GM20000 (cell line): ENCODE measurements at regions not wholly inside any gene's neighbourhood (a gene's known extent, or its start where the extent isn't known, plus 50 kb on each side); places are given as distances from the start of the nearest gene placed in this dataset.
A peak's percentile ranks its signal among the peaks of the same experiment; 100 is the strongest.

ENCODE experiments used
- DNase-seq: peaks from one replicate; pipeline ENCODE4 v3.0.0; 2012; ENCODE audit warnings: low spot score
- TF ChIP-seq, protein P1 (sequence below): IDR thresholded peaks from 2 replicates; pipeline ENCODE4 v1.5.1; 2012; ENCODE audit warnings: mild to moderate bottlenecking, control low read depth; ENCODE audit errors: extremely low read depth, missing control alignments

GRCh38 chrX:23540532-23540931, 126.8 kb upstream of the PRDX4 start:
- DNase-seq = no peak
- TF ChIP-seq, protein P1, sequence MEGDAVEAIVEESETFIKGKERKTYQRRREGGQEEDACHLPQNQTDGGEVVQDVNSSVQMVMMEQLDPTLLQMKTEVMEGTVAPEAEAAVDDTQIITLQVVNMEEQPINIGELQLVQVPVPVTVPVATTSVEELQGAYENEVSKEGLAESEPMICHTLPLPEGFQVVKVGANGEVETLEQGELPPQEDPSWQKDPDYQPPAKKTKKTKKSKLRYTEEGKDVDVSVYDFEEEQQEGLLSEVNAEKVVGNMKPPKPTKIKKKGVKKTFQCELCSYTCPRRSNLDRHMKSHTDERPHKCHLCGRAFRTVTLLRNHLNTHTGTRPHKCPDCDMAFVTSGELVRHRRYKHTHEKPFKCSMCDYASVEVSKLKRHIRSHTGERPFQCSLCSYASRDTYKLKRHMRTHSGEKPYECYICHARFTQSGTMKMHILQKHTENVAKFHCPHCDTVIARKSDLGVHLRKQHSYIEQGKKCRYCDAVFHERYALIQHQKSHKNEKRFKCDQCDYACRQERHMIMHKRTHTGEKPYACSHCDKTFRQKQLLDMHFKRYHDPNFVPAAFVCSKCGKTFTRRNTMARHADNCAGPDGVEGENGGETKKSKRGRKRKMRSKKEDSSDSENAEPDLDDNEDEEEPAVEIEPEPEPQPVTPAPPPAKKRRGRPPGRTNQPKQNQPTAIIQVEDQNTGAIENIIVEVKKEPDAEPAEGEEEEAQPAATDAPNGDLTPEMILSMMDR = no peak

DNA sequence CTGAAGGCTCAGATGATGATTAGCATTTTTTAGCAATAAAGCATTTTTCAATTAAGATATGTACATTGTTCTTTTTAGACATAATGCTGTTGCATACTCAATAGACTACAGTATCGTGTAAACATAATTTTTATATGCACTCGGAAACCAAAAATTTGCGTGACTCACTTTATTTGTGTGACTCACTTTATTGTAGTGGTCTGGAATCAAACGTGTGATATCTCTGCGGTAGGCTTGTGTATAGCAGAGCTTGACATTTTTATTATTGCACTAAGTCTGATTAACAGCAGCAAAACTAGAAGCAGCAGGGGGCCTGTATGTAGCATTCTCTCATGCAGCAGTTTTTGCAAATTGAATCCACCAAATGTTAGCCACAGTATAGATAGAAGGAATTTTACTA, 119.1 kb upstream of the PRDX4 start:
- TF ChIP-seq, protein P1 = no peak
- DNase-seq = no peak

GRCh38 chrX:23552303-23552702, 115.0 kb upstream of the PRDX4 start:
- DNase-seq = no peak
- TF ChIP-seq, protein P1 = no peak

GRCh38 chrX:23554304-23554703, 113.0 kb upstream of the PRDX4 start:
- peak; percentile 4 for DNase-seq
- TF ChIP-seq, protein P1 = no peak

DNA sequence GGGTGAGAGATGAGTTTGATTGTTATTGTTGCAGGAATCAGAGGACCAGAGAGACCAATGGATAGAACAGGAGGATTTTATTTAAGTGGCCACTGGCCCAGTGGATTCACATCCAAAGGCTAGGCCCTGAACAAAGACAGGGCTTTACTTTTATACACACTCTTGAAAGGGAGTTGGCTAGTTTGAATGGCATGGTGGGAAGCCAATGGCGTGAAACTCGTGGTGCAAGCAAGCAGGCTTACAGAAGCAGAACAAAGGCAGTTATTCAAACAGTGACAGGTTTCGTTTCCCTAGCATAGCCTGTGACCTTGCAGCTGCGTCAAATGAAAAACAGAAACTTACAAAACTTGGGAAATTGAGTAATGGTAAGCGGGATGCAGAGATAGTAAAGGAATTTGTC, 110.2 kb upstream of the PRDX4 start:
- DNase-seq = no peak

DNA sequence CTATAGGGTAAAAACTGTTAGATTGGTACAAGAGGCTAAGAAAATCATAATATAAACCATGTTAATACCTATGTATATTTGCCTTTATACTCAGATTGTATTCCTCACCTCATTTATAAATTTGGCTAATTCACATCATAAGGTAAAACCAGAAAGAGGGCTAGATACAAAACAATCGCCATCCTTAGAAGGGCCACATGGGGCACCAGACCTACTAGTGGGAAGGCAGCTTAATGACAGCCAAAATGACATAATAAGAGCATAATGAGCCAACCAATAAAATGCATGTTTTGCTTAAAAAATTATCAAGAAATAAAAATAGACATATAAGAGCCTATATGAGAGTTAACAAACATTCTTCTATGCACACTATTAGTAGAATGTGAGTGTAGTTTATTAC, 107.3 kb upstream of the PRDX4 start:
- TF ChIP-seq, protein P1 = no peak
- no peak for DNase-seq

More for the DNA sequence above, 110.2 kb upstream of the PRDX4 start:
- TF ChIP-seq, protein P1 = no peak

GRCh38 chrX:23570674-23571343, 96.5 kb upstream of the PRDX4 start:
- DNase-seq = no peak
- TF ChIP-seq, protein P1 = no peak
